Endothelial cell of umbilical vein (primary cell): ENCODE measurements at regions not wholly inside any gene's neighbourhood (a gene's known extent, or its start where the extent isn't known, plus 50 kb on each side); places are given as distances from the start of the nearest gene placed in this dataset.
A peak's percentile ranks its signal among the peaks of the same experiment; 100 is the strongest.

Experiments
- BruUV-seq: library from RNA; stranded (reverse); fragments of 400-500 nt; replicated peaks from 2 replicates; lab custom pipeline; 2021; lab: Mats Ljungman, UMichigan
- CTCF ChIA-PET: fragments of 300-600, 350-600 bp; sonication (Branson Sonifier 250); formaldehyde crosslinking; loops from one replicate; lab custom pipeline; 2021; ENCODE audit warnings: antibody characterized with exemption, inconsistent platforms; lab: Charles Lee
- POLR2A ChIA-PET: fragments of 300-600, 350-600 bp; sonication (Branson Sonifier 250); formaldehyde crosslinking; loops from one replicate; lab custom pipeline; 2021; ENCODE audit warnings: antibody characterized with exemption, inconsistent platforms; lab: Charles Lee
- DNase-seq: peaks from one replicate; pipeline ENCODE4 v3.0.0-alpha.2; 2011; ENCODE audit warnings: low read depth, low spot score
- FAIRE-seq: peaks from 2 replicates; lab custom pipeline; 2011; peaks lifted over from hg19 to GRCh38; lab: Jason Lieb, UNC
- H2AFZ ChIP-seq: 2 replicates; pipeline ENCODE4 v1.6.0; 2012; ENCODE audit warnings: low read depth, low read length, control low read depth, inconsistent platforms
- H3K27ac ChIP-seq: 2 replicates; pipeline ENCODE4 v1.5.1; 2011; ENCODE audit warnings: low read depth, mild to moderate bottlenecking, control low read depth, low read length, moderate library complexity; ENCODE audit not compliant: insufficient read depth
- H3K27me3 ChIP-seq, 2 experiments: 2 replicates each; pipeline versions ENCODE4 v1.6.0 to v1.6.1; 2011; ENCODE audit warnings: low read length in 2 of 2, mixed read lengths in 1 of 2; ENCODE audit not compliant: control insufficient read depth in 2 of 2, insufficient read depth in 2 of 2
- H3K36me3 ChIP-seq, 2 experiments: 2 replicates in 1 of 2; 3 replicates in 1 of 2; pipeline ENCODE4 v1.5.1; 2011; ENCODE audit warnings: low read length in 2 of 2, mild to moderate bottlenecking in 1 of 2, moderate library complexity in 1 of 2; ENCODE audit not compliant: control insufficient read depth in 2 of 2, insufficient read depth in 2 of 2; ENCODE audit errors: extremely low read depth in 1 of 2
- H3K4me1 ChIP-seq: 3 replicates; pipeline ENCODE4 v1.5.1; 2011; ENCODE audit warnings: mild to moderate bottlenecking, low read length; ENCODE audit not compliant: control insufficient read depth, insufficient read depth; ENCODE audit errors: extremely low read depth
- H3K4me2 ChIP-seq: 2 replicates; pipeline ENCODE4 v1.6.1; 2011; ENCODE audit warnings: low read length, control low read depth, mixed read lengths; ENCODE audit not compliant: insufficient read depth
- H3K4me3 ChIP-seq, 3 experiments: fragments of 200-600 bp in 1 of 3; sonication (generic), shearing (Covaris generic) in 1 of 3; replicated peaks in 1 of 3; 2 replicates each; pipeline ENCODE4 v1.5.1; 2011 to 2016; ENCODE audit warnings: control low read depth in 3 of 3, low read length in 3 of 3, mild to moderate bottlenecking in 2 of 3, inconsistent platforms in 1 of 3, low read depth in 1 of 3, moderate library complexity in 1 of 3; ENCODE audit not compliant: insufficient read depth in 1 of 3
- H3K79me2 ChIP-seq: 2 replicates; pipeline ENCODE4 v1.6.0; 2012; ENCODE audit warnings: low read length, inconsistent platforms; ENCODE audit not compliant: control insufficient read depth, insufficient read depth
- H3K9ac ChIP-seq: replicated peaks from 2 replicates; pipeline ENCODE3; 2011; ENCODE audit warnings: low read length, control low read depth; ENCODE audit not compliant: insufficient read depth; ENCODE audit errors: extremely low read depth
- H3K9me1 ChIP-seq: replicated peaks from 3 replicates; pipeline ENCODE4 v1.6.0; 2011; ENCODE audit warnings: mild to moderate bottlenecking, low read length; ENCODE audit not compliant: control insufficient read depth, insufficient read depth; ENCODE audit errors: extremely low read depth
- H3K9me3 ChIP-seq: replicated peaks from 2 replicates; pipeline ENCODE4 v1.5.1; 2012; ENCODE audit warnings: low read length, inconsistent platforms; ENCODE audit not compliant: control insufficient read depth, insufficient read depth
- H4K20me1 ChIP-seq: replicated peaks from 2 replicates; pipeline ENCODE3; 2011; ENCODE audit warnings: mild to moderate bottlenecking, low read length; ENCODE audit not compliant: control insufficient read depth, insufficient read depth; ENCODE audit errors: extremely low read depth
- EZH2 ChIP-seq: IDR thresholded peaks from 2 replicates; pipeline ENCODE4 v1.6.1; 2012; ENCODE audit warnings: borderline replicate concordance, low read depth, mild to moderate bottlenecking, moderate library complexity, low read length, inconsistent platforms; ENCODE audit not compliant: severe bottlenecking
- FOS ChIP-seq: IDR thresholded peaks from 2 replicates; pipeline ENCODE4 v1.6.1; 2011; ENCODE audit warnings: mild to moderate bottlenecking, low read length, moderate library complexity, borderline replicate concordance; ENCODE audit not compliant: insufficient read depth
- GATA2 ChIP-seq: IDR thresholded peaks from 2 replicates; pipeline ENCODE4 v1.7.0; 2011; ENCODE audit warnings: low read depth, mild to moderate bottlenecking, moderate library complexity, mixed read lengths, low read length; ENCODE audit not compliant: insufficient read length, insufficient read depth
- JUN ChIP-seq: IDR thresholded peaks from 2 replicates; pipeline ENCODE4 v1.6.1; 2011; ENCODE audit warnings: borderline replicate concordance, low read depth; ENCODE audit not compliant: insufficient read length, insufficient read depth
- MYC ChIP-seq: IDR thresholded peaks from one replicate; pipeline ENCODE4 v1.6.1; 2011; ENCODE audit warnings: mild to moderate bottlenecking, low read depth, low read length
- POLR2A ChIP-seq: IDR thresholded peaks from 2 replicates; pipeline ENCODE4 v1.6.1; 2012; ENCODE audit warnings: low read depth, mild to moderate bottlenecking, control low read depth, low read length
- POLR2AphosphoS5 ChIP-seq: IDR thresholded peaks from 2 replicates; pipeline ENCODE4 v1.6.1; 2012; ENCODE audit warnings: low read depth, mild to moderate bottlenecking, control low read depth, low read length, moderate library complexity; ENCODE audit not compliant: insufficient read depth
- dilution Hi-C: fragments of 300-500 bp; cut with MboI; formaldehyde crosslinking; loops from one replicate; pipeline ENCODE4 v1.15.0; 2019; ENCODE audit warnings: low sequenced_read_pairs; ENCODE audit not compliant: extremely low pct_ligation_motif_present
- intact Hi-C: fragments of 100-400 bp; cut with micrococcal nuclease; formaldehyde crosslinking; loops from one replicate; pipeline ENCODE4 v1.10.0; 2022
- TF ChIP-seq, protein P1 (sequence below), 2 donors: IDR thresholded peaks; 1 replicate in 1 of 2; 2 replicates in 1 of 2; pipeline ENCODE4 v1.5.1; 2011; ENCODE audit warnings: low read length in 2 of 2, mild to moderate bottlenecking in 2 of 2, moderate library complexity in 2 of 2, control low read depth in 1 of 2, inconsistent platforms in 1 of 2, low read depth in 1 of 2; ENCODE audit not compliant: insufficient read depth in 1 of 2; ENCODE audit errors: extremely low read depth in 1 of 2
- TF ChIP-seq, protein P2 (sequence below): IDR thresholded peaks from 2 replicates; pipeline ENCODE4 v1.6.1; 2011; ENCODE audit not compliant: insufficient read depth, insufficient read length

DNA sequence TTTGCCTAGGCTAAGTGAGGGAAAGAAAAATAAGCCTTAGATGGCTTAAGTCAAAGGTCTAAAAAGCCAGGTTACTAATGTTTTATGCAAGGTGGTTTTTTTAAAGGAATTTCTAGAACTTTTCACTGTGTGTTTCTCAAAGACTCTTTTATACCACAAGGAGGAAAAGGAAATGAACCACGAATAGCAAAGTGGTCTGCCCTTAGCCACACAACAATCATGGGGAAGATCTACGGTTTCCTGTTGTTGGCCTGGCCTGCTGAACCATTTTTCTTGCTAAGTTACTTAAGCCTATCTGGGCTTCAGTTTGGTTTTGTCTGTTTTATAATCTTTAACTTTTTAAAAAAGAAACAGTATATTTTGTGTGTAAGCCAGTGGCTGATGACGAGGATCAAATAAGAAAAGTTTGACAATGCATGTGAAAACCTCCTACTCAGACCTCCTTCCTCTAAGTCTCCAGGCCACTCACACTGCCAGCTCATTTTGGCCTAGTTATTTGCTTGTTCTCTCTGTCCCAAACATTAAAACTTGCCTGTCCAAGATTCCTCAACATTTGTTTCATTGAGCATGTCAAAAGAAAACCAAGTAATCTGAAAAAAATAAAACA lies 56.7 kb upstream of the COL25A1 start:
- no peaks in the 10 kb centered on the region for H3K9me1 ChIP-seq
- dilution Hi-C loops (no loop called here), intact Hi-C loops (no loop called here)
- peak overlapping the region; percentile 11 for H2AFZ ChIP-seq
- no peaks in the 10 kb centered on the region for H3K9me3 ChIP-seq
- peak; percentile 85 for FAIRE-seq
- BruUV-seq: no TSS peak
- H3K27ac ChIP-seq: no peak overlapping the region
- H3K4me1 ChIP-seq: peaks cover 15% of the 10 kb centered on the region
- no peak overlapping the region for H3K9ac ChIP-seq
- ChIA-PET CTCF (interaction anchor here (1.0 to 1.6 kb wide), 2 partner anchors 10 to 619 kb away, joined by 3 read pairs; no protein-coding TSS in a partner anchor), POLR2A (no interaction called here)
- peak; percentile 60 for DNase-seq
- TF ChIP-seq JUN (no peak), POLR2A (no peak), MYC (no peak), POLR2AphosphoS5 (peak; percentile 31), FOS (peak; percentile 30), GATA2 (peak; percentile 57), EZH2 (no peak)
- TF ChIP-seq, protein P1, sequence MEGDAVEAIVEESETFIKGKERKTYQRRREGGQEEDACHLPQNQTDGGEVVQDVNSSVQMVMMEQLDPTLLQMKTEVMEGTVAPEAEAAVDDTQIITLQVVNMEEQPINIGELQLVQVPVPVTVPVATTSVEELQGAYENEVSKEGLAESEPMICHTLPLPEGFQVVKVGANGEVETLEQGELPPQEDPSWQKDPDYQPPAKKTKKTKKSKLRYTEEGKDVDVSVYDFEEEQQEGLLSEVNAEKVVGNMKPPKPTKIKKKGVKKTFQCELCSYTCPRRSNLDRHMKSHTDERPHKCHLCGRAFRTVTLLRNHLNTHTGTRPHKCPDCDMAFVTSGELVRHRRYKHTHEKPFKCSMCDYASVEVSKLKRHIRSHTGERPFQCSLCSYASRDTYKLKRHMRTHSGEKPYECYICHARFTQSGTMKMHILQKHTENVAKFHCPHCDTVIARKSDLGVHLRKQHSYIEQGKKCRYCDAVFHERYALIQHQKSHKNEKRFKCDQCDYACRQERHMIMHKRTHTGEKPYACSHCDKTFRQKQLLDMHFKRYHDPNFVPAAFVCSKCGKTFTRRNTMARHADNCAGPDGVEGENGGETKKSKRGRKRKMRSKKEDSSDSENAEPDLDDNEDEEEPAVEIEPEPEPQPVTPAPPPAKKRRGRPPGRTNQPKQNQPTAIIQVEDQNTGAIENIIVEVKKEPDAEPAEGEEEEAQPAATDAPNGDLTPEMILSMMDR (IDR thresholded peaks at IDR 0.05; ENCODE audit: extremely low read depth in 1 of 2, insufficient read depth in 1 of 2, low read depth in 1 of 2, low read length in 2 of 2): no peak
- TF ChIP-seq, protein P2, sequence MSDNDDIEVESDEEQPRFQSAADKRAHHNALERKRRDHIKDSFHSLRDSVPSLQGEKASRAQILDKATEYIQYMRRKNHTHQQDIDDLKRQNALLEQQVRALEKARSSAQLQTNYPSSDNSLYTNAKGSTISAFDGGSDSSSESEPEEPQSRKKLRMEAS: no peak
- no peaks in the 10 kb centered on the region for H4K20me1 ChIP-seq
- H3K79me2 ChIP-seq: no peaks in the 10 kb centered on the region
- no peaks in the 10 kb centered on the region for H3K36me3 ChIP-seq
- no peaks in the 10 kb centered on the region for H3K27me3 ChIP-seq
- H3K4me2 ChIP-seq: peak overlapping the region; percentile 42
- no peak overlapping the region for H3K4me3 ChIP-seq
